ENCODE measurements at regions not wholly inside any gene's neighbourhood (a gene's known extent, or its start where the extent isn't known, plus 50 kb on each side); places are given as distances from the start of the nearest gene placed in this dataset.

DNA sequence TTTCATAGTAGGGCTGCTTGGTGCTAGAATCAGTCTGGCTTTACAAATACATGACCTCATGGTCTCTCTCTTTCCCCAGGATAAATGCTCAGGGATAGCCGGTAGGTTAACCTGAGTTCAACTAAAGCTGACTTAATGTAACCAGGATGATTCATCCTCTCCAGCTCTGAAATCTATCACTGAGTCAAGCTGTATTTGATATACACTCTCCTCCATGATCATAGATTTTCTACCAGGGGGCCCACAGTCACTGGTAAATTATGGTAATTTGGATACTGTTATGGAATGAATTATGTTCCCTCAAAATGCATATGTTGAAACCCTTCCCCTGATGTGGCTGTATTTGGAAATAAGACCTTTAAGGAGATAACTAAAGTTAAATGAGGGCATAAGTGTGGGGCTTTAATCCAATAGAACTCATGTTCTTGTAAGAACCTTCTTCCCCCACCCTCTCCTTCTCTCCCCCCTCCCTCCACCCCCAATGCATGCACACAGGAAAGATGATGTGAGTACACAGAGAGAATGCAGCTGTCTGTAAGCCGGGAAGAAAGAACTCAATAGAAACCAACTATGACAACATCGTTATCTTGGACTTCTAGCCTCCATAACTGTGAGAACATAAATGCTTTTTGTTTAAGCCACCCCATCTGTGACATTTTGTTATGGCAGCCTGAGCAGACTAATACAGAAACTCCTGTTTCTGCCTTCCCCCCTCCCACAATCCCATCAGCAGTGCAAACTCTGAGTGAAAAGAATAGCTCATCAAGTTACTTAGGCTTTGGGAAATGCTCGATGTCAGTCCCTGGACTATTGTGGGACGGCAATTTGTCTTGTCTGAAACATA is 134.9 kb upstream of the KYNU start:
- Histone ChIP-seq H3K4ac (ENCODE audit: low read depth, low read length) (no peak overlapping the region), H3K36me3 (ENCODE audit: control insufficient read depth in 1 of 2, insufficient read depth in 2 of 2, low read length in 2 of 2) (no peaks in the 10 kb centered on the region), H3K27me3 (ENCODE audit: insufficient read depth, low read length) (no peaks in the 10 kb centered on the region), H3K4me2 (ENCODE audit: low read length) (no peak overlapping the region), H3K18ac (ENCODE audit: low read length) (no peak overlapping the region), H3K9ac (ENCODE audit: low read length) (no peak overlapping the region), H2BK5ac (ENCODE audit: low read depth, low read length, poor library complexity) (no peak overlapping the region), H2AFZ (ENCODE audit: insufficient read depth, low read length, poor library complexity) (no peak overlapping the region), H3K23ac (ENCODE audit: low read length) (no peak overlapping the region), H4K8ac (ENCODE audit: low read depth, low read length) (no peak overlapping the region), H2AK5ac (ENCODE audit: low read length) (no peak overlapping the region), H3K9me3 (ENCODE audit: insufficient read depth, low read depth, low read length) (no peaks in the 10 kb centered on the region), H3K4me1 (ENCODE audit: control insufficient read depth in 1 of 2, insufficient read depth in 2 of 2, low read length in 2 of 2) (no peaks in the 10 kb centered on the region), H2BK120ac (ENCODE audit: insufficient read depth, low read length, poor library complexity) (no peak overlapping the region), H3K27ac (ENCODE audit: low read depth, low read length) (no peak overlapping the region), H4K12ac (ENCODE audit: low read depth, low read length) (no peak overlapping the region), H3K4me3 (ENCODE audit: low read depth, low read length) (no peak overlapping the region), H2BK12ac (ENCODE audit: low read length) (no peak overlapping the region), H3K79me1 (ENCODE audit: low read length) (no peaks in the 10 kb centered on the region), H3K14ac (ENCODE audit: low read length) (no peak overlapping the region), H4K91ac (ENCODE audit: low read depth, low read length) (no peak overlapping the region), H3K79me2 (ENCODE audit: control insufficient read depth, insufficient read depth, low read length, poor library complexity) (no peaks in the 10 kb centered on the region)
- DNase-seq = no peak
- WGBS (ENCODE audit: extremely low coverage, insufficient coverage, insufficient read length) = no CpG with 5 or more reads among the region's 5 CpGs

DNA sequence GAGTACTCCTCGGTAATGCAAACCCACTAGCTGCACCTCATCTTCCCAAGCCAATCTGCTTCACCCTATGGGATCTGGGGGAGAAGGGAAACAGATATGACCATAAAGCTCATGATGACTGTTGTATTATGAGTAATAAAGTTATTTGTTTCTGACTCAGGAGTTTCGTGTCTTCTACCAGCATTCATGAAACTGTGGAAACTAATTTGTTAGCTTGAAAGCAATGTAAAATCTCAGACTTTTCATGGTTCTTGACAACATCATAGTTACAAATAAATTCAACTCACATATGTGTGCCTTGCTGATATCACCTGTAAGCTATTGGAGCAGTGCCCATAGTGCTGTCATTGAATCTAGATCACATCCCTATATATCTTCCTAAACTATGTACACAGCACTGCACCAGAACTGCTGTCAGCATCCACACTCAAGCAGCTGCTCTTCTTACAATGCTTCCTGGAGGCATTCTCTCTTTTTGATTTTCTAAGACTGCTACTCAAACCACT is 135.6 kb upstream of the KYNU start:
- H3K23ac ChIP-seq (ENCODE audit: low read length) = no peak overlapping the region
- no peaks in the 10 kb centered on the region for H3K27me3 ChIP-seq (ENCODE audit: insufficient read depth, low read length)
- H3K4me3 ChIP-seq (ENCODE audit: low read depth, low read length) = no peak overlapping the region
- no peaks in the 10 kb centered on the region for H3K36me3 ChIP-seq (ENCODE audit: control insufficient read depth in 1 of 2, insufficient read depth in 2 of 2, low read length in 2 of 2)
- no peaks in the 10 kb centered on the region for H3K9me3 ChIP-seq (ENCODE audit: insufficient read depth, low read depth, low read length)
- no peaks in the 10 kb centered on the region for H3K79me2 ChIP-seq (ENCODE audit: control insufficient read depth, insufficient read depth, low read length, poor library complexity)
- no CpG with 5 or more reads among the region's 2 CpGs for WGBS (ENCODE audit: extremely low coverage, insufficient coverage, insufficient read length)
- H3K4ac ChIP-seq (ENCODE audit: low read depth, low read length) = no peak overlapping the region
- no peak overlapping the region for H3K27ac ChIP-seq (ENCODE audit: low read depth, low read length)
- H2BK12ac ChIP-seq (ENCODE audit: low read length) = no peak overlapping the region
- no peaks in the 10 kb centered on the region for H3K4me1 ChIP-seq (ENCODE audit: control insufficient read depth in 1 of 2, insufficient read depth in 2 of 2, low read length in 2 of 2)
- no peak overlapping the region for H2AK5ac ChIP-seq (ENCODE audit: low read length)
- H2AFZ ChIP-seq (ENCODE audit: insufficient read depth, low read length, poor library complexity) = no peak overlapping the region
- no peak overlapping the region for H4K8ac ChIP-seq (ENCODE audit: low read depth, low read length)
- H2BK120ac ChIP-seq (ENCODE audit: insufficient read depth, low read length, poor library complexity) = no peak overlapping the region
- H3K4me2 ChIP-seq (ENCODE audit: low read length) = no peak overlapping the region
- no peak overlapping the region for H2BK5ac ChIP-seq (ENCODE audit: low read depth, low read length, poor library complexity)
- H3K14ac ChIP-seq (ENCODE audit: low read length) = no peak overlapping the region
- no peak for DNase-seq
- H4K12ac ChIP-seq (ENCODE audit: low read depth, low read length) = no peak overlapping the region
- no peak overlapping the region for H4K91ac ChIP-seq (ENCODE audit: low read depth, low read length)
- H3K18ac ChIP-seq (ENCODE audit: low read length) = no peak overlapping the region
- H3K79me1 ChIP-seq (ENCODE audit: low read length) = no peaks in the 10 kb centered on the region
- H3K9ac ChIP-seq (ENCODE audit: low read length) = no peak overlapping the region

- H4K12ac ChIP-seq (ENCODE audit: low read depth, low read length) = no peak overlapping the region
- H2AK5ac ChIP-seq (ENCODE audit: low read length) = no peak overlapping the region
- DNase-seq = no peak
- no peak overlapping the region for H2AFZ ChIP-seq (ENCODE audit: insufficient read depth, low read length, poor library complexity)
- H2BK5ac ChIP-seq (ENCODE audit: low read depth, low read length, poor library complexity) = no peak overlapping the region
- no peaks in the 10 kb centered on the region for H3K79me1 ChIP-seq (ENCODE audit: low read length)
- H3K27ac ChIP-seq (ENCODE audit: low read depth, low read length) = no peak overlapping the region
- no peak overlapping the region for H3K23ac ChIP-seq (ENCODE audit: low read length)
- H4K8ac ChIP-seq (ENCODE audit: low read depth, low read length) = no peak overlapping the region
- H3K9ac ChIP-seq (ENCODE audit: low read length) = no peak overlapping the region
- H3K4me2 ChIP-seq (ENCODE audit: low read length) = no peak overlapping the region
- H3K79me2 ChIP-seq (ENCODE audit: control insufficient read depth, insufficient read depth, low read length, poor library complexity) = no peaks in the 10 kb centered on the region
- H3K4ac ChIP-seq (ENCODE audit: low read depth, low read length) = no peak overlapping the region
- H2BK120ac ChIP-seq (ENCODE audit: insufficient read depth, low read length, poor library complexity) = no peak overlapping the region
- H3K27me3 ChIP-seq (ENCODE audit: insufficient read depth, low read length) = no peaks in the 10 kb centered on the region
- no peaks in the 10 kb centered on the region for H3K36me3 ChIP-seq (ENCODE audit: control insufficient read depth in 1 of 2, insufficient read depth in 2 of 2, low read length in 2 of 2)
- no peak overlapping the region for H3K18ac ChIP-seq (ENCODE audit: low read length)
- H3K4me3 ChIP-seq (ENCODE audit: low read depth, low read length) = no peak overlapping the region
- no CpG with 5 or more reads among the region's 2 CpGs for WGBS (ENCODE audit: extremely low coverage, insufficient coverage, insufficient read length)
- no peak overlapping the region for H2BK12ac ChIP-seq (ENCODE audit: low read length)
- no peaks in the 10 kb centered on the region for H3K4me1 ChIP-seq (ENCODE audit: control insufficient read depth in 1 of 2, insufficient read depth in 2 of 2, low read length in 2 of 2)
- H4K91ac ChIP-seq (ENCODE audit: low read depth, low read length) = no peak overlapping the region
- no peak overlapping the region for H3K14ac ChIP-seq (ENCODE audit: low read length)
- no peaks in the 10 kb centered on the region for H3K9me3 ChIP-seq (ENCODE audit: insufficient read depth, low read depth, low read length)
Observed at GRCh38 chr2:142734770-142735169, 142.7 kb upstream of the KYNU start.

- Histone ChIP-seq H3K4me3 (ENCODE audit: low read depth, low read length) (no peak overlapping the region), H3K27me3 (ENCODE audit: insufficient read depth, low read length) (no peaks in the 10 kb centered on the region), H4K91ac (ENCODE audit: low read depth, low read length) (no peak overlapping the region), H3K14ac (ENCODE audit: low read length) (no peak overlapping the region), H4K8ac (ENCODE audit: low read depth, low read length) (no peak overlapping the region), H3K4me2 (ENCODE audit: low read length) (no peak overlapping the region), H3K18ac (ENCODE audit: low read length) (no peak overlapping the region), H3K36me3 (ENCODE audit: control insufficient read depth in 1 of 2, insufficient read depth in 2 of 2, low read length in 2 of 2) (no peaks in the 10 kb centered on the region), H3K9me3 (ENCODE audit: insufficient read depth, low read depth, low read length) (no peaks in the 10 kb centered on the region), H2AK5ac (ENCODE audit: low read length) (no peak overlapping the region), H3K23ac (ENCODE audit: low read length) (no peak overlapping the region), H2BK5ac (ENCODE audit: low read depth, low read length, poor library complexity) (no peak overlapping the region), H3K4ac (ENCODE audit: low read depth, low read length) (no peak overlapping the region), H3K79me1 (ENCODE audit: low read length) (no peaks in the 10 kb centered on the region), H3K27ac (ENCODE audit: low read depth, low read length) (no peak overlapping the region), H2BK12ac (ENCODE audit: low read length) (no peak overlapping the region), H3K9ac (ENCODE audit: low read length) (no peak overlapping the region), H3K4me1 (ENCODE audit: control insufficient read depth in 1 of 2, insufficient read depth in 2 of 2, low read length in 2 of 2) (no peaks in the 10 kb centered on the region), H2AFZ (ENCODE audit: insufficient read depth, low read length, poor library complexity) (no peak overlapping the region), H2BK120ac (ENCODE audit: insufficient read depth, low read length, poor library complexity) (no peak overlapping the region), H4K12ac (ENCODE audit: low read depth, low read length) (no peak overlapping the region), H3K79me2 (ENCODE audit: control insufficient read depth, insufficient read depth, low read length, poor library complexity) (no peaks in the 10 kb centered on the region)
- peak in 1 of 2 donors; percentile 19 for DNase-seq
- WGBS (ENCODE audit: extremely low coverage, insufficient coverage, insufficient read length) = no CpG with 5 or more reads among the region's 3 CpGs
Observed at GRCh38 chr2:142734231-142734630, 143.2 kb upstream of the KYNU start.

Measured in trophoblast cell (in vitro differentiated cells and primary cell).